ENCODE measurements at regions not wholly inside any gene's neighbourhood (a gene's known extent, or its start where the extent isn't known, plus 50 kb on each side); places are given as distances from the start of the nearest gene placed in this dataset.

DNA sequence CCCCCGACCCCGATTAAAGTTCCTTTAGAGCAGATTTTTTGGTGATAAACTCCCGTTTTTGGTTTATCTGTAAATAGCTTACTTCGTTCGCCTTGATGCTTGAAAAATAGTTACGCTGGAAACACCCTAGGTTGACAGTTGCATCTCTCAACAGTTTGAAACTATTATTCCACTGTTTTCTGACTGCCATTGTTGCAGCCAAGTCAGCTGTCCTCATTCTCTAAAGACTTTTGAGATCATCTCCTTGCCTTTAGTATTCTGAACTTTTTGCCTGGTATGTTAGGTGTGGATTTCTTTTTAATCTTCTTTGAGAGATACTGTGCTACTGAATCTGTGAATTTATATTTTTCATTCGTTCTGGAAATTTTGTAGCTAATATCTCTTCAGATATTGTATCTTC is 122.7 kb upstream of the NSMCE3 start:
- TF ChIP-seq, protein P1, sequence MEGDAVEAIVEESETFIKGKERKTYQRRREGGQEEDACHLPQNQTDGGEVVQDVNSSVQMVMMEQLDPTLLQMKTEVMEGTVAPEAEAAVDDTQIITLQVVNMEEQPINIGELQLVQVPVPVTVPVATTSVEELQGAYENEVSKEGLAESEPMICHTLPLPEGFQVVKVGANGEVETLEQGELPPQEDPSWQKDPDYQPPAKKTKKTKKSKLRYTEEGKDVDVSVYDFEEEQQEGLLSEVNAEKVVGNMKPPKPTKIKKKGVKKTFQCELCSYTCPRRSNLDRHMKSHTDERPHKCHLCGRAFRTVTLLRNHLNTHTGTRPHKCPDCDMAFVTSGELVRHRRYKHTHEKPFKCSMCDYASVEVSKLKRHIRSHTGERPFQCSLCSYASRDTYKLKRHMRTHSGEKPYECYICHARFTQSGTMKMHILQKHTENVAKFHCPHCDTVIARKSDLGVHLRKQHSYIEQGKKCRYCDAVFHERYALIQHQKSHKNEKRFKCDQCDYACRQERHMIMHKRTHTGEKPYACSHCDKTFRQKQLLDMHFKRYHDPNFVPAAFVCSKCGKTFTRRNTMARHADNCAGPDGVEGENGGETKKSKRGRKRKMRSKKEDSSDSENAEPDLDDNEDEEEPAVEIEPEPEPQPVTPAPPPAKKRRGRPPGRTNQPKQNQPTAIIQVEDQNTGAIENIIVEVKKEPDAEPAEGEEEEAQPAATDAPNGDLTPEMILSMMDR (IDR thresholded peaks at IDR 0.05; ENCODE audit: low read length) = no peak
- no peak for TF ChIP-seq EZH2 (IDR thresholded peaks at IDR 0.05; ENCODE audit: borderline replicate concordance, low read length)
- no peak overlapping the region for H3K4me2 ChIP-seq (ENCODE audit: low read length)

DNA sequence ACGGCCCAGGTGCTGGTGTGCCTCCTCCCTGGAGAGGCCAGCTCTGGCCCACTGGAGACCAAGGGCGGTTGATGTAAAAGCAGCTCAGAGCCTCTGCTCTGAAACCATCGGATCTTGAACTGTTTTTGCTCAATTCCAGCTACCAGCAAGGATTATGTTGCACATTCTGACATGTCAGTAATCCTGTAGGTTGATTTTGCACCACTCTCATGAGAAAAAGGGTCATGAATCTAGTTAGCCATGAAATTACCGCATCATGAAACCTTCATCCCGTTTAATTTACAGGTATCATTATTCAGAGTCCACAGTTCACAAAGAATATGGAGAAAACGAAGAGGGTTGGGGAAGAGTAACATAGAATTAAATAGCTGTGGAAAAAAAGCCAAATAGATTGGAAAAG is 120.4 kb upstream of the NSMCE3 start:
- TF ChIP-seq, protein P1 (IDR thresholded peaks at IDR 0.05; ENCODE audit: low read length) = no peak
- TF ChIP-seq EZH2 (IDR thresholded peaks at IDR 0.05; ENCODE audit: borderline replicate concordance, low read length) = no peak
- H4K20me1 ChIP-seq (ENCODE audit: insufficient read depth, low read length) = no peaks in the 10 kb centered on the region
- H2AFZ ChIP-seq (ENCODE audit: low read length) = no peak overlapping the region
- H3K9ac ChIP-seq (ENCODE audit: low read length) = no peak overlapping the region
- no peak overlapping the region for H3K4me3 ChIP-seq (ENCODE audit: low read depth, low read length, poor library complexity, severe bottlenecking)
- H3K9me2 ChIP-seq (ENCODE audit: low read depth, low read length) = no peaks in the 10 kb centered on the region
- no peaks in the 10 kb centered on the region for H3K4me1 ChIP-seq (ENCODE audit: insufficient read depth, low read length, severe bottlenecking)
- H3K4me2 ChIP-seq (ENCODE audit: low read length) = no peak overlapping the region
- H3F3A ChIP-seq (ENCODE audit: insufficient read depth, low read length) = no peaks in the 10 kb centered on the region
- H3K79me2 ChIP-seq (ENCODE audit: insufficient read depth, low read length) = no peaks in the 10 kb centered on the region
- H3K9me3 ChIP-seq (ENCODE audit: low read length) = no peaks in the 10 kb centered on the region
- H3K36me3 ChIP-seq (ENCODE audit: insufficient read depth, low read length) = no peaks in the 10 kb centered on the region
- no peaks in the 10 kb centered on the region for H3K27me3 ChIP-seq (ENCODE audit: insufficient read depth, low read length)
- H3K27ac ChIP-seq (ENCODE audit: low read depth, low read length, poor library complexity, severe bottlenecking) = no peak overlapping the region

More for the DNA sequence above, 122.7 kb upstream of the NSMCE3 start:
- Histone ChIP-seq H2AFZ (ENCODE audit: low read length) (no peak overlapping the region), H3K27me3 (ENCODE audit: insufficient read depth, low read length) (no peaks in the 10 kb centered on the region), H3K27ac (ENCODE audit: low read depth, low read length, poor library complexity, severe bottlenecking) (no peak overlapping the region), H3K9me3 (ENCODE audit: low read length) (no peaks in the 10 kb centered on the region), H3K36me3 (ENCODE audit: insufficient read depth, low read length) (no peaks in the 10 kb centered on the region), H3K79me2 (ENCODE audit: insufficient read depth, low read length) (no peaks in the 10 kb centered on the region), H3K4me3 (ENCODE audit: low read depth, low read length, poor library complexity, severe bottlenecking) (no peak overlapping the region), H4K20me1 (ENCODE audit: insufficient read depth, low read length) (no peaks in the 10 kb centered on the region), H3K4me1 (ENCODE audit: insufficient read depth, low read length, severe bottlenecking) (no peaks in the 10 kb centered on the region), H3K9me2 (ENCODE audit: low read depth, low read length) (no peaks in the 10 kb centered on the region), H3K9ac (ENCODE audit: low read length) (no peak overlapping the region), H3F3A (ENCODE audit: insufficient read depth, low read length) (no peaks in the 10 kb centered on the region)

DNA sequence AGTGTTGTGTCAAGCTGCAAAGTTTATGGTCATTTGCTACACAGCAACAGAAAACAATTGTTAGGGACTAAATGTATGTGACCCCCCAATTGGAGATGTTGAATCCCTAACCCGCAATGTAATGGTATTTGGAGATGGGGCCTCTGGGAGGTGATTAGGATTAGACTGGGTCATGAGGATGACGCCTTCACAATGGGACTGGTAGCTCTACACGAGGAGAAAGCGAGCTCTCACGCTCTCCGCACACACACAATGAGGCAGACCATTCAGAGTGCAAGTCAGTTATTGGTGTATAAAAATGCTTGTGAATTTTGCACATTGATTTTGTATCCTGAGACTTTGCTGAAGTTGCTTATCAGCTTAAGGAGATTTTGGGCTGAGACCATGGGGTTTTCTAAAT is 116.9 kb upstream of the NSMCE3 start:
- H3K4me3 ChIP-seq (ENCODE audit: low read depth, low read length, poor library complexity, severe bottlenecking) = no peak overlapping the region
- H3K9ac ChIP-seq (ENCODE audit: low read length) = no peak overlapping the region
- no peaks in the 10 kb centered on the region for H3K27me3 ChIP-seq (ENCODE audit: insufficient read depth, low read length)
- H3K79me2 ChIP-seq (ENCODE audit: insufficient read depth, low read length) = no peaks in the 10 kb centered on the region
- no peaks in the 10 kb centered on the region for H4K20me1 ChIP-seq (ENCODE audit: insufficient read depth, low read length)
- H3K36me3 ChIP-seq (ENCODE audit: insufficient read depth, low read length) = no peaks in the 10 kb centered on the region
- H3K27ac ChIP-seq (ENCODE audit: low read depth, low read length, poor library complexity, severe bottlenecking) = no peak overlapping the region
- no peaks in the 10 kb centered on the region for H3F3A ChIP-seq (ENCODE audit: insufficient read depth, low read length)
- no peaks in the 10 kb centered on the region for H3K4me1 ChIP-seq (ENCODE audit: insufficient read depth, low read length, severe bottlenecking)
- no peaks in the 10 kb centered on the region for H3K9me3 ChIP-seq (ENCODE audit: low read length)
- H2AFZ ChIP-seq (ENCODE audit: low read length) = no peak overlapping the region
- H3K9me2 ChIP-seq (ENCODE audit: low read depth, low read length) = no peaks in the 10 kb centered on the region
- TF ChIP-seq EZH2 (IDR thresholded peaks at IDR 0.05; ENCODE audit: borderline replicate concordance, low read length) = no peak
- TF ChIP-seq, protein P1 (IDR thresholded peaks at IDR 0.05; ENCODE audit: low read length) = no peak
- no peak overlapping the region for H3K4me2 ChIP-seq (ENCODE audit: low read length)
